Fibroblast of skin of right biceps (primary cell): ENCODE measurements at regions not wholly inside any gene's neighbourhood (a gene's known extent, or its start where the extent isn't known, plus 50 kb on each side); places are given as distances from the start of the nearest gene placed in this dataset.
"Not testable (repeated sequence)": the region's sequence is repeated elsewhere in the genome, so short reads cannot be mapped to it uniquely, and the experiment has no call there.

Experiments used
- DNase-seq: peaks from one replicate; pipeline ENCODE4 v3.0.0-alpha.2; 2013

DNA sequence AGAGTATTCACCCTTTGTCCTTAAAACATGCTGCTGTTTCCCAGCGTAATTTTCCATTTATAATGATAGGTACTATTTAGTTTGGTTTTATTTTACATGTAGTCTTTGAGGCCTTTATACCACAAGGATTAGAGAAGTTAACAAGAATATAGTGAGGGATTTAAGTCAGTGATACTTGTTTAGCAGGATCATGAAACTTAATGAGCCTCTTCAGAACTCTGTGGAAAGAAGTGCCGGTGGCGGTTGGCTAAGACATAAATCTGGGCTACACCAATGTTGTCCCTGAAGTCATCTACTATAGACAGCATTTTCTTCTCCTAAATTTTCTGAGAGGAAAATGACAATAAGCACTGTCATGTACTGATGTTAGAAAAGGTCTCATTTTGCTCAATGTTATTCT lies 1226.0 kb upstream of the SEL1L start:
- DNase-seq = no peak

DNA sequence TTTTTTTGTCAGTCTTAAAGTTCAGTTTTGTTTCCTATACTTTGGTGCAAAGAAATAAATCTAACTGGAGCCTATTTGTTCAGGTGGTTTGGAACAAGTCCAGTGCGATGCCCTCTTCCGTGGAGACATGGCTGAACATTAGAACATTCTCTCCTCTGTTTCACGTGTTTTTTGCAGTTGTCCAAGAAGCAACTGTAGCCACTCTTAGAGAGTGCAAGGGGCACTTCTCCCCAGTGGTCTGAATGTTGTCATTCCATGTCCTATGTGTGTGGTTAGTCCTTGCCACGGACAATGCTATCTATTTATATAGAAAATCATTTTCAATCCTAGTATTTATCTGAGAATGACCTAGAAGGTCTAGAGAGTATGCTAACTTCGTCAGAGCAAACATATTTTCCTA lies 1232.5 kb upstream of the SEL1L start:
- DNase-seq = no peak

DNA sequence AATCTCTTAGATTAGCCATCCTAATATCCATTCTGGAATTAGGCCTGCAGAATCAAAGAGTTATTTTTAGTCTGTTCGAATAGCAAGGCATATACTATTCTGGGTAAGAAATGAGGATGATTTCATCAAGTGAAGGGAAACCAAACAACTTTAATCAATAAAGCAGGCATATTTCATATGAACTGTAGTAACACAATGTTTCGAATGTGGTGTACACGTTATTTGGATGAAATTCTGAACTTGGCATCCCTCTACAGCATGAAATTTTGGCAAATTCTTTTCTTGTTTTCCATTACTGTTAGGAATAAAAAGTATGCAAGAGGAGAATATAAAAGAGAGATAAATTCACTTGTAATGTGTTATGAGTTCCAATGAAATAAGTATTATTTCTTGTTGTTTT lies 1233.3 kb upstream of the SEL1L start:
- DNase-seq = no peak

DNA sequence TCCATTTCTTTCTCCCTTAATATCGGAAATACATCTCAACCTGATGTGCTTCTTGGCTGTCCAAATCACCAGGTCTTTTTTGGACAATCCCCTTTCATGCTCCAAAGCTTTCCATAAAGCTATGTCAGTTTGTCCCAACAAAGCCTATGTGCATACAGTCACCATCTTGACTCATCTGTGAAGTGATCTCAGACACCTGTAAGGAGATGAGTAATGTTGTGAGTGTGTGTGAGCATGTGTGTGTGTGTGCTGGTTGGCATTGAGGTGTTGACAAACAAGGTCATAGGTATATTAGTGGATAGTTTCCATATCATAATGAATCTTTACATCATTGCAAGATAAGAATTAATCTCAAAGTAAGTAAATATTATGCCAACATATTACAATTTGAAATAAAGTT lies 1243.3 kb upstream of the SEL1L start:
- DNase-seq = no peak

DNA sequence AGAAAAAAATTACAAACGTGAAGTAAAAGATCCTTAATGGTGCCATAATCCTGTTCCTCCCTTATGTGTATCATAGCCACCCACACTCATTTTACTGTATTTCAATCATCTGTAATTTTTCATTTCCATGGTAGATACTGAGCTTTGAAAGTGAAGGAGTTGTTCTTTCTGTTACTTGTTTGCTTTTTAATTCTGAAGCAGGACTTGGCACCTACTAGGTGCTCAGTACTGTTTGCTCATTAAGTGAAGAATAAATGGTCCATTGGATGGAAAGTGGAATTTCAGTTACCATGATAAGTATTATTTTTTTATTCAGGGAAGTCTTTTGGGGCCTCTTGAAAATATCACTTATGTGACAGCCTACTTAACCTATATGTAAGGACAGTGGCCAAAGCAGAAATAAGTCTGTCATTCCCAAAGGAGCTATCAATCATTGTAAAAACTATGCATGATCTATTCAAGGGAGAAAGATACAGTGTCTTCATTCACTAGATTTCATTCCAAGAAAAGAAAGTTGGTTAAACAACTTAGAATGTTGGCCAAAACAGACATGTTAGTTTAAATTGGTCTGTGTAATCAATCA lies 1244.4 kb upstream of the SEL1L start:
- DNase-seq = no peak

DNA sequence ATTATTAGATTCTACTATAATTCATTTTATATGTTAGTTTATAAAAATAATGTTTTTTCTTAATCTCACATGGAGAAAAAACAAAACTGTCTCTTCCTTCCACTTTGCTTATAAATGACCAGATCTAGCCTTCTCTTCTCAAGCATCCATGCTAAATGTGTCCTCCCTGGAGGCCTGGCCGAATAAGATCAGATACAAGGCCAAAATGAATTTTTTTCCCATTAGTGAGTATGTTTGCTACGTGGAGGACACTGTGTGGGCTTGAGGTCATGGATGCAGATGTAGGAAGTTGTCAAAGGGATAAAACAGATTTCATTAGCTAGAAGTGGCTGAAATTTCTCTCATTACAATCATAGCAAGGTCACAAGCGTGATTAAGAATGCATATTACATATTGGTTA lies 1244.9 kb upstream of the SEL1L start:
- no peak for DNase-seq

DNA sequence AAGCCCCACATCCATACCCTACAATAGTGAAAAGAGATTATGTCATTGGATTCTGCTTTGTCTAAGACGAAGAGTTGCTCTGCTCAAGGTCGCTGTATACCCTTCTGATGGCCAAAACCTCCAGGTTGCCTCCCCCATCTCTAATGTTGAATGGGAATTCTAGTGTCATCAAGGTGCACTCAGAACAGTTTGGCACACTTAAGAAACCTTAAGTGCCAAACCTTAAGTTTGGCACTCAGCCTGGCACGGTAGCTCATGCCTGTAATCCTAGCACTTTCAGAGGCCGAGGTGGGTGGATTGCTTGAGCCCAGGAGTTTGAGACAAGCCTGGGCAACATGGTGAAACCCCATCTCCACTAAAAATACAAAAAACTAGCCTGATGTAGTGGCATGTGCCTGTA lies 1245.6 kb upstream of the SEL1L start:
- no peak for DNase-seq

DNA sequence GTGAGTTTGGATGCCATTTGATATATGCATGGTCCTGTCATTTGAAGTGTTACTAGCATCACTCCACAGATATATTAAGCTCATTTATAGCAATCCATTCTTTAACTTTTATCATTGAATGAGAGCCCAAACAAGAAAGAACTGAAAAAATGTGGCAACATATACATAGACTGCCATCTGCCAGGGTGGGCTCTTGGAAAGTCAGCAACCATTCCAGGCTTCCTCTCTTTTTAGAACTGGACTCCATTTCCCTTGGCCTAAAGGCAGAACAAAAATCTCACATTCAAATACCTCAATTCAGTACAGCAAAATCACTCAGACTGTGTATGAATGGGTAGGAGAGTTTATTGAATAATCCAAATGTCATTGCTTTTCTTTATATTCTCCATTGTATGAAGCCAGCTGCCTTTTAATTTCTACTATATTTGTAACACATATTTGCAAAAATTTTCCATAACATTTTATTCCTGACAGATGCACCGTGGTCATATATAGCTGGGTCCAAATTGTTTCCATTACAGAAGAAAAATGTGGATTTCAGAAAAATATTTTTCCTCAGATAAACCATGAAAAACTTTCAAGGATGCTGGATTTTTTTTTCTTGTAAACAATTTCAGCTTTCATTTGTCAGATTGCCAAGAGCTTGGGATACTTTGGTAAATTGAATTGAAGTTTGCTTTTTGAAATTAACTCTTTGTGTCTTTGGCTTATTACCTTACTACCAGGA lies 1252.3 kb upstream of the SEL1L start:
- DNase-seq = no peak

DNA sequence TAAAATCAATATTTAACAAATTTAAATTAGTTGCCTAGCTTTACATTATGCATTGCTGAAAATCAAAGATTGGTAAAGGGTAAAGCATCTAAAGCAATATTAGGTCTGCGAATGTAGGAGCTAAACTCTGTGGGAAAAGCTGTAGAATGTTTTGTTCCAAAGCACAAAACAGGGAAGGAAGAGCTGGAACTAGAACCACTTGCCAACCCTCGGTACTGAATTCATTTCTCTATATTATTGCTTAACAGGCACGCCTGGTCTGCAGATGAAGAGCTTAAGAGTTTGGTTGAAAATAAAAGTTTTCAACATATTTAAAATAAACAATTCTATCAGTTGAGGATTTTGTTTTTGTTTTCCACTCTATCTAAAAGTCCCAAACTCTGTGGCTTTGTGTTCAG lies 1252.8 kb upstream of the SEL1L start:
- no peak for DNase-seq

DNA sequence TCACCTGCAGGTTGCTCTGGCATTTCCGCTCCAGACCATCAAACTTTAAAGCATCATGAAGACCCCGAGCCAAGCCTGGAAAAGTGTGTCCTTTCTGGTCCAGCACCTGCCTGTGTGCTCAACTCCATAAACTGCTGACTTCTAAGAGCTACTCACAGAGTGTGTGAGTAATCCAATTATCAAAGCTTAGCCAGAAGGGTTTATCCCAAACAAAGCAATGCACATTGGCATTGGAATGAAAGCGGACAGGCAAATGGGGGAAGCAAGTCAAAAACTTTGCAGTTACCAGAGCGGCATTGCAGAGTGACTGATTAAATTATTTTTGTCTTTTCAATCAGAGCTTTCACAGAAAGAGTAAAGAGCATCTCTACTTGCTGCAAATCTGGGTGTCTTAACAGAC lies 1262.4 kb upstream of the SEL1L start:
- no peak for DNase-seq

DNA sequence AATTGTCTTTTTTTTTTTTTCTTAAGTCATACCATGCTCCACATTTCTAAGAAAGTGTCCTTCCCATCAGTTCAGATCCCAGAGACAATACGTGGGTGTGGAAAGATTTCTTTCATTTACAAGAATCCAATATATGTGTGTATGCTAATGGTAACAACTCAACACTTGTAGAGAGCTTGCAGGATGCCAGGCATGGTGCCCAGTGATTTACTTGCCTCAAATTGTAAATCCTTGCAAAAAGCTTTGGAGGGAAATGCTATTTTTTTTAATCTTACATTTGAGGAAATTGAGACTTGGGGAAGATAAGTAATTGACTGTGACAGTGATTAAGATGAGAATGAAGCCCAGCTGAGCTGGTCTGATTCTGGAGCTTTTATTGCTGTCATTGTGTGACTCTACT lies 1264.6 kb upstream of the SEL1L start:
- no peak for DNase-seq

DNA sequence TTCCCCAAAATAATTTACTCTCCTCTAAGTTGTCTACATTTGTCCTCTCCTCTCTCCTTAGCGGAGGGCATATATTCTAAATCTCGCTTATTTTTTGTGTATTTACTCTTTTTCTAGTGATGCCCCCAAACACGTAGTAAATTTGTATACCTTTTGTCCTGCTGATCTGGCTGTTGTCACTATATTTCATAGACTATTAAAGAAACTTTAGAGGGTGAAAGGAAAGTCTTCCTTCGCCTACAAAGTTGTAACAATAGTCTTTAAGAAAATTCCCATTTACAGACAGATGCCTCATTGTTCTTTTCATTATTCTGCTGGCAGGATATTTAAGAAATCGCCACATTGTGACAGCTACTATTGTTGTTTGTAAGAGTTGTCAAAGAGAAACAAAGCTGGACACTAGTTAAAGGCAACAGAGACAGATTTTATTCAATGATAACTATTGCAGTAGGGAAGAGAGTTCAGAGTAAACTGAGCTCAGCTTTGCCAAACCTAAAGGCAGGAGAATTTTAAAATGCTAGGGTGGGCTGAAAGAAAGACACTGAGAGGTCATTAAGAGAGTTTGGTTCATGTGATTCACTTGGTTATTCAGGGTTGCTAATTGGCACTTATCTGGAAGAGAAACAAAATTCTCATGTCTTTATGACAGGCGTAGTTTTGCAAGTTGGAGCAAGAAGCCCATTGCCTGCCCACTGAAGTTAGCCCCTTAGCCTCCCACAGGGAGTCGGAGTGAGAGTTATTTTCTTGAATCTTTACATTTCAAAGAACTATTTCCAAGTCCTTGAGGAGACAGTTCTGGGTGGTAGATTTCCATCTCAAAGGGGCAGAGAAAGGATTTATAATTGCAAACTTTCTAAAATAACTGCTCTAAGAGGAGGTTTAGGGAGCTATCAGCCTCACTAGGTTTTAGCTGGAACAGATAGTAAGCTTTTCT lies 1272.5 kb upstream of the SEL1L start:
- no peak for DNase-seq

DNA sequence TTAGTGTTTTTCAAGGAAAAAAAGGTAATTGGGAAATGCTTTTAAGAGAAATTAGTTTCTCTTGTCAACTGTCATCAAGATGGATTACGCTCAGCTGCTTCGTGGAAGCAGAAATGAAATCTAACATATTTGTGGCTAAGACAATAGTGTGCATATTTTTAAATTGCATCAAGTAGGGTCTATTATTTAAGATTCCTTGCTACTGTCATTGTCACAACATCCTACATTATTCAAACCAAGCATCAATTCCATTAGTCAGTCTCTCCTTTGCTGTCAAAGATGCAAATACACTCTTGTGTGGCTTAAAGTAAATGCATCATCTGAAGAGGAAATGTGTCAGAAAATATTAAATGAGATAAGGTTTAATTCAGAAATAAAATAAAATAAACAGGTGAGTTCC lies 1277.6 kb upstream of the SEL1L start:
- DNase-seq = no peak

DNA sequence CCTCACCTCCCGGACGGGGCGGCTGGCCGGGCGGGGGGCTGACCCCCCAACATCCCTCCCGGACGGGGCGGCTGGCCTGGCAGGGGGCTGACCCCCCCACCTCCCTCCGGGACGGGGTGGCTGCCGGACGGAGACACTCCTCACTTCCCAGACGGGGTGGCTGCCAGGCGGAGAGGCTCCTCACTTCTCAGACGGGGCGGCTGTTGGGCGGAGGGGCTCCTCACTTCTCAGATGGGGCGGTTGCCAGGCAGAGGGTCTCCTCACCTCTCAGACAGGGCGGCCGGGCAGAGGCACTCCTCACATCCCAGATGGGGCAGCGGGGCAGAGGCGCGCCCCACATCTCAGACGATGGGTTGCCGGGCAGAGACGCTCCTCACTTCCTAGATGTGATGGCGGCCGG lies 1280.7 kb upstream of the SEL1L start:
- DNase-seq = not testable (repeated sequence)

DNA sequence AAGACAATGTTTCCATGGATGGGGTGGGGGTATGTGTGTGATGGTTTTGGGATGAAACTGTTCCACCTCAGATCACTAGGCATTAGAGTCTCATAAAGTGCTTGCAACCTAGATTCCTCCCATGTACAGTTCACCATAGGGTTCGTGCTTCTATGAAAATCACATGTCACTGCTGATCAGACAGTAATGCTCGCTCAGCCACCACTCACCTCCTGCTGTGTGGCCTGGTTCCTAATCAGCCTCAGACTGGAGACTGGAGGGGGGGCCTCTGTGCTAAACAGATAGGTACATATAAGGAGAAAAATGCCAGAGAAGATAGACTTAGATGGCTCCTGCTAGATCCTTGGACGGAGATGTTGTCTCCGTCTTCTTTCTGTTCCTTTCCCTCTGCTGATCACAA lies 1296.9 kb upstream of the SEL1L start:
- no peak for DNase-seq

DNA sequence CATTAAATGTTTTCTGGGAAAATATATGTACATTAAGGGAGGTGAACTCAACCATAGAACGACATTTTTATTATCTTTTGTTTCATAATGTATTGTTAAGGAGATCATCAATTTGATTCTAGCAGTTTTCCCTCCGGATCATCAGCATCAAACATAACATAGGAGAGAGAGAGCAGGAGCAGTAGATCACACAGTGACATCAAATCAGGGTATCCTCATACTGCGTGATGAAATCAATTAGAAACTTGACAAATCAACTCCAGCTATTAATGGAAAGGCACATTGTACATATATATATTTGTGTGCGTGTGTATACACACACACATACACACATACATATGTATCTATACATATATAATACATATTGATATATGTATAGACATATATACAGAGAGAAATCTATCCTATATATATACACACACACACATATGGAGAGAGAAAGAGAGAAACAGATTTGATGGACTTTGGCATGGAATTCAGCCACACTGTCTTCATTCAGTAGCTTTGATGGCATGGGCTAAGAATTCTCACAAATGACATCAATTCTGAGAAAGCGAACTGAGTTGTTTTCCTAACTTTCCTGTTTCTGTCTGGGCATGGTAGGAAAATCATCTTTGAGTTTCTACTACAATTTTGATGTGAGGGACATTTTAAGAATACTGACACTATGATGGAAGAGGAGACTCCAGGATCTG lies 1302.8 kb upstream of the SEL1L start:
- no peak for DNase-seq

DNA sequence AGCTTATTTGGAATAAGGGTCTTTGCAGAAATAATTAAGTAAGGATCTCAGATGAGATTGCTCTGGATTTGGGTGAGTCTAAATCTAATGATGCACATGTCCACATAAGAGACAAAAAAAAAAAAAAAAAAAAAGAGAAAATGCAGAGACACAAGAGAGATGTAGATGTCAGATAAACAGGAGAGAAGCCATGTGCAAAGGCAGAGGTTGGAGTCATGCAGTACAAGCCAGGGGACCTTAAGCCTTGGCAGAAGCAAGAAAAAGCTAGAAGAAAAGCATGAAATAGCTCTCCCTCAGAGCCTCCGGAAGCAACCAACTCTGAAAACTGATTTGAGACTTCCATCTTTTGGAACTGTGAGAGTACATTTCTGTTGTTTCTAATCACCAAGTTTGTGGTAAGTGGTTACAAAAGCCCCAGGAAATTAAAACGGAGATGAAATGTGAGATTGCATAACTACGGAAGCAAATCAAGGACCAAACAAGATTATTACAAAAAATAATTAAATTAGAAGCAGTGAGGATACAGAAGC lies 1304.0 kb upstream of the SEL1L start:
- no peak for DNase-seq

DNA sequence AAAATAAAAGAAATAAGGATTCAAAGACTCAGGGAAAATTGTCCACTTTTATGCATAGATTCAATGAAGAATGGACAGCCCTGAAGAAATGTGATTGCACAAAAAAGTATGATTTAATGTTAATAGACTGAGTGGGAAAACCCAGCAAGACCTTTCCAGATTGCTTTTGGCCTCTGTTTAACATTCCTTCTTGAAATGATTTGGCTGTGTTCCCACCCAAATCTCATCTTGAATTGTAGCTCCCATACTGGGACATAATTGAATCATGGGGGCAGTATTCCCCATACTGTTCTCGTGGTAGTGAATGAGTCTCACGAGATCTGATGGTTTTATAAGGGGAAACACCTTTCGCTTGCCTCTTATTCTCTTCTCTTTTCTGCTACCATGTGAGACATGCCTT lies 1316.9 kb upstream of the SEL1L start:
- peak; percentile 44 for DNase-seq

DNA sequence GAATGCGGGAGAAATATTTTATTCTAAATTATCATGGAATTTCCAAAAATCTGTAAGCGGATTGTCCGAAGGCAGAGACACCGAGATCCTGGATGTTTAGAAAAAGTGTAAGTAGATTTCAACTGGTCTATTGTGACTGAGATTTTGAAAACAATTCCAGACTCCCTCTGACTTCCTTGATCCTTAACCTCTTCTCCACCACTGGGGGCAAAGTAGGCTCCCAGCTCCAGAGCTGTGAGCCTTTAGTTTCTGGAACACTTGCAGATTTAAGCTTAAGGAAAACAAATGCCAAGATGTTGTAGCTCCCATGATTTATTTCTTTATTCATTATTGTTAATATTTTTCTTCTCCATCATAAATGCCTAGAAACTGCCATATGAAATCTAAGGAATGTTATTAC lies 1320.5 kb upstream of the SEL1L start:
- no peak for DNase-seq

DNA sequence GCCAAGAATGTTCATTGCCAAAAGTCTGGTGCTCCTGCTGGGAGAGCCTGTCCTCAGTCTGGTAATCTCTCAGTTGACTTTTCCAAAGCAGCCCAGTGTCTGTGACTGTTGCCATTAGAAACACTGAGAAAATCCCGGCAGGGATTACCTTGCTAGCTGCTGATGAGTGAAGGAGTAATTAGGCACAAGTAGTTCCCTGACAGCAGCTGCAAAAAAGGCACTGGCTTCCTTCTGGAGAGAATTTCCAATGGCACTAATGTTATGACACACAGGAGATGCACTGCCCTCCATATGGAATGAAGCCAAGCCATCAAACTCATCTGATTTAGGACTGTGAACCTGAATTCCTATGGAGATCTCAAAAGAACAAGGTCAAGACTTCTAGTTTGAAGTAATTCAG lies 1321.2 kb upstream of the SEL1L start:
- peak; percentile 15 for DNase-seq

DNA sequence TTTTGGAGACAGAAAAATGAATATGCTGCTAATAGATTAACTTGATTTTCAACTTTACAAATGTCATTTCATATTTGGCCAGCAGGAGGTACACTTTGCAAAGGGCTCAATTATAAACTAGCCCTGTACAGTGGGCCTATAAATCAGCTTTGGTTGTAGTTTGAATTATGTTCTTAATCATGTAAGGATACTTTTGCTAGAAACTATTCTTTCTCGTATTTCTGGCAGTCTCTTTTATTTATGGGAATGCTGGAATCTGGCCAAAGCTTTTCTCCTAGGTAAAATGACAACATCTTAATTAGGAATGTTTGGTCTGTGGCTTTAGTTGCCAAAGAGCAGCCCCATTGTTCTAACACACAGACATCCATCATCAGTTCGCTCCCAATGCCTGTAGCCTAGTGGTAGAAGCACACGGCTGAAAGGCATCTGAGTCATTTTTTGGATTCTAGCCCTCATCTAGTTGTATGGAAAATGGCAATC lies 1322.3 kb upstream of the SEL1L start:
- peak; percentile 95 for DNase-seq

DNA sequence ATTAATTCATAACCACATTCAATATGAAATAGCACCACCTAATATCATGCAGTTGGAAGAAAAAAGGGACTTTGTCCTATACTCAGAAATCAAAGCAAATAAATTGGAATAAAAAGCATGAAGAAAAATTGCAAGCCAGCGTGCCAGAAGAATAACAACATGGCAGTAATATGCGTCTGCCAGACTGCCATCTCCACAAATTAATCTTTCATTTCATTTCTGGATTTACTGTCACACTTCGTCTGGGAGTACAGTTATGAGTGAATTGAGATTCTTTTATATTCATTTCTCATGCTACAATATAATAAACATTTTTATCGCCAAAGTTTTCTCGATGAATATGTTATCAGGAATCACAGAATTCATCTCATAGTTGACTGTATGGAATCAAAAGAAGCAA lies 1327.7 kb upstream of the SEL1L start:
- DNase-seq = no peak

DNA sequence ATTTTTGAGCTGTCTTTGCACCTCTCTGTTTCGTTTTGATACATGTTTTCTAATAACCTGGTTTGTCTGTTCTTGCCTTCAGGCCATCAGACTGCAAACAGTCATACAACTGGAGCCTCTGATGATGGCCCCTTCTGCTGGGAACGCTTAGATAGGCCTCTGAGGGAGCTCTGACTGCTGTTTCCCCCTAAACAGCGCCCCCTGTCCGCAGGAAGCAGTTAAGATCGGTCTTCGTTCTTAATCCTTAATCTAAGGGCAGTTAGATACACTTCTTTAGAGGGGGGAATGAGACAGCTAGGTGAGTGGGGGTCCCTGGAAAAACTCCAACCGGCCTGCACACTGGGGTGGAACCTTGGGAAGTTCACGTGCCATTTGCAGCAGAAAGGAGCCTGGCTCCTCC lies 1338.8 kb upstream of the SEL1L start:
- no peak for DNase-seq
